NCI-H748 treated with DMSO at 0.1 percent for 48 hours (cell line): ENCODE measurements at regions not wholly inside any gene's neighbourhood (a gene's known extent, or its start where the extent isn't known, plus 50 kb on each side); places are given as distances from the start of the nearest gene placed in this dataset.

Experiments used
- DNase-seq: peaks from one replicate; lab custom pipeline; 2025; lab: John Stamatoyannopoulos, UW

DNA sequence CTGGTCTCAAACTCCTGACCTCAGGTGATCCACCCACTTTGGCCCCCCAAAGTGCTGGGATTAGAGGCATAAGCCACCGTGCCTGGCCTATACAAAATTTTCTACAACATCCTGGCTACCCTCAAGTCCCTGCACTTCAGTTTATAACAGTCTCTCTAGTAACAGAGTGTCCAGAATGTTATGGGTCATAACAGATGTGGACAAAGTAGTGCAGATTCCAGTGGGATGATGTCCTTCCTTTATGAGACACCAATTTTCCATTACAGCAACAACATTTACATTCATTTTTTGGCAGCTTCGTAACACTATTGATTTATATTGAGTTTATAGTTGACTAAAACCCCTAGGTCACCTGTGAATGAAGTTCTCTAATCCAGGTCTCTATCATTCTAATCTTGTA lies 429.4 kb upstream of the PTBP2 start:
- DNase-seq, result no peak

DNA sequence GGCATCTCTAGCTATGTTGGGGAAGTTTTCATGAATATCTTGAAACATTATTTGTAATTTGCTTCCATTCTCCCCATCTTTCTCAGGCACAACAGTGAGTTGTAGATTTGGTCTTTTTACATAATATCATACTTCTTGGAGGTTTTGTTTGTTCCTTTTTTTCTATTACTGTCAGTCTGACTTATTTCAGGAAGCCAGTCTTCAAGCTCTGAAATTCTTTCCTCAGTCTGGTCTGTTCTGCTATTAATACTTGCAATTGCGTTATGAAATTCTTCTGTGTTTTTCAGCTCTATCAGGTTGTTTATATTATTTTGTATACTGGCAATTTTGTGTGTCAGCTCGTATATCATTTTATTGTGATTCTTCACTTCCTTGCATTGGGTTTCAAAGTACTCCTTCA lies 424.6 kb upstream of the PTBP2 start:
- DNase-seq, result no peak

DNA sequence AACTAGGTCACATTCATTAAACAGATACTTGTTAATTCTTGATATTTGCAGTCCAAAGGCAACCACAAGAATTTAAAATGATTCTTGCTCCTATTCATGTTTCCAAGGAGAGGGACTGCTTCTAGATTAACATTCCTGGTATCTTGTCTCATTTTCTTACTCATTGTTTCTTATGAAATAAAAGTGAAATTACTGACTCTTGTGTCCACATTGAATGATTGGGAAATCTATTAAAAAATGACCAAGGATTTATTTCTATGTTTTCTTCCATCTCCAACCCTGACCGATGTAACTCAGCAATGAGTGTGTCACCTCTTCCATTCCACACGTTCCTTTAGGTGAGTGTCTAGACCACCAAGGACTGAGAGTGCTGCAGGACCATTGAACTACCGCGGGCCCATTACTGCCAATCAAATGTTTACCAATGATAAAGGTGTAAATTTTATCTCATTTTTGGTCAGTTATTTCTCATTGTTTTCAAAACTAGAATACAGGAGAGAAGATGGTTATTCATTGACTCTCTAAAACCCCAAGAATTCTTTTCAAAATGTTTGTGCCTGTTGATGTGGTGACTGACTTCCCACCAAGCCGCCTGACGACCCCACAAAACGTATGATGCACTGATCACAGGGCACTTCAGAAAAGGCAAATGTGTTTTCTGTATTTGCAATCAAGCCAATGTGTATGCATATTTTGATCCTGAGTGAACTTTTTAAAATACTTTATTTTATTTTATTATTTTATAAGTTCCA lies 414.6 kb upstream of the PTBP2 start:
- no peak for DNase-seq

DNA sequence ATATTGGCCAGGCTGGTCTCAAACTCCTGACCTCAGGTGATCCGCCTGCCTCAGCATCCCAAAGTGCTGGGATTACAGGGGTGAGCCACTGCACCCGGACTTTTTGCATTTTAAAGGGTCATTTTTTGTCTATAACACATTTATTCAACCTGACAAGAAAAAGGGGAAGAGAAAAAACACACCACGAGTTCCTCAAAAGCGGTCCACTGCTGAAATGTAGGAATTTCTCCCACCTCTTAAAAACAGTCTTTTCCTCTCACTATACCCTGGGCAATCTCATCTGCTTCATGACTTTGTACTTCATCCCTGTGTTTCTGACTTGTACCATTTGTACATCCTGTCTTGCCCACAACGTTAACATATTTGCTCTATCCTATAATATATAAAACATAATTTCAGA lies 413.3 kb upstream of the PTBP2 start:
- no peak for DNase-seq

DNA sequence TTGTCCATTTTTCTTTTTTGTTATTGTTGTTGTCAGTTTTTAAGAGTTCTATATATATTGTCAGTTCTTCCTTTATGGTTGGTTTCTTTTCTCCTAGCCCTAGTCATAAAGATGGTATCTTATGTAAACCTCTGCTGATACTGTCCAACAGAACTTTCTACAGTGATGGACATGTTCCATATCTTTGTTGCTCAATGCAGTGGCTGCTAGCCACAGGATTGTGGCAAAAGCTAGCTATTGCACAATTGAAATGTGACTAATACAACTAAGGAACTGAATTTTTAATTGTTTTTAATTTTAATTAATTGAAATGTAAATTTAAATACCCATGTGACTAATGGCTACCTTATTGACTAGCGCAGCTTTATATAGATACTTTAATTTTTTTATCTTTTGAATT lies 411.8 kb upstream of the PTBP2 start:
- DNase-seq, result no peak

DNA sequence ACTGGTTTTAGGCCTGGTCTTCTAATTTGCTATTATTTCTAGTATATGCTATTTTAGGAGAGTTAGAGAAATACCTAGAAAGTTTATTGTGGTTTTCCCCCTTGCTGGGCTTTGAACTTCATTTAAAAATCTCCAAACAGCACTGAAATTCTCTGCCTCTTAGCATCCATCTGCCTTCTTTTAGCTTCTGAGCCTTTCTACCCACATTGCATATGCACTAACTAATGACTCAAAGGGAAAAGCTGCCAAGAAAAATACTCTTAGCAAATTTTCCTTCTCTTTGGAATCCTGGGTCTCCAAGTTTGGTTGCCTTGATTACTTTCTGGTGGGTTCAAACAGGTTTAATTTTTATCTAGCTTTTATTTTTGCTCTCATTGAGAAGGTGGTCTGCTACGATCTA lies 408.4 kb upstream of the PTBP2 start:
- no peak for DNase-seq

DNA sequence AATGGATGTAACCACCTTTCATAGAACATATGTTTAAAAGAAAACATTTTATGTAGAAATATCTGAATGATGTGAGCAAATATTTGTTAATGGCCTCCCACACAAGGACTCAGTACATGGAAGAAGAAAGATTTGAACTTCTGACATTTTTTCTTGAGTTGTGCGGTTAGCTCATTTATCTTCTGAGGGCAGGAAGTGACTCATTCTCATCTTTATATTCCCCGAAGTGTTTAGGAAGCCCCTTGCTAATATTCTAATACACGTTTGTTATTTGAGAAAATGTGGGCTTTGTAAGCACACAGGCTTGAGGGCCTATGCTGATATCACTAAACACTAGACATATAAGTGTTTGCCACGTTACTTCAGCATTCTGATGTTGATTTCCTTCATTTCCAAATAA lies 392.5 kb upstream of the PTBP2 start:
- no peak for DNase-seq

DNA sequence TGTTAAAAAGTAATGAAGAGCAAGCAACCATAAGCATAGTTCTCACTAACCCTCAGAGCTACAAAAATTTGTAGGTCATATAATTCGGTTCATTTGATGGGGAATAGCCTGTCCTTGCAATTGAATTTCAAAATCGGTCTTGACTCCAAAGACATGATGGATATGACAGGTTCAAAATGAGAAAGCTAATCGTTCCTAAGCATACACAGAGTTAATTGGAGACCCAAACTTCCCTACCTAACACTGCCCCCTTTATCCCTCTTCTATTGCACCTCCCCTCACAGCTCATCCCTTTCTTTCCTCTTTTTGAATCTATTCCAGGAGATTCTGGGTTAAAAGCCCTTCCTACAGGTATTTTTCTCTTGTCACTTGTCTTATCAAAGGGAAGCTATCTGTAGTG lies 390.0 kb upstream of the PTBP2 start:
- DNase-seq, result no peak

DNA sequence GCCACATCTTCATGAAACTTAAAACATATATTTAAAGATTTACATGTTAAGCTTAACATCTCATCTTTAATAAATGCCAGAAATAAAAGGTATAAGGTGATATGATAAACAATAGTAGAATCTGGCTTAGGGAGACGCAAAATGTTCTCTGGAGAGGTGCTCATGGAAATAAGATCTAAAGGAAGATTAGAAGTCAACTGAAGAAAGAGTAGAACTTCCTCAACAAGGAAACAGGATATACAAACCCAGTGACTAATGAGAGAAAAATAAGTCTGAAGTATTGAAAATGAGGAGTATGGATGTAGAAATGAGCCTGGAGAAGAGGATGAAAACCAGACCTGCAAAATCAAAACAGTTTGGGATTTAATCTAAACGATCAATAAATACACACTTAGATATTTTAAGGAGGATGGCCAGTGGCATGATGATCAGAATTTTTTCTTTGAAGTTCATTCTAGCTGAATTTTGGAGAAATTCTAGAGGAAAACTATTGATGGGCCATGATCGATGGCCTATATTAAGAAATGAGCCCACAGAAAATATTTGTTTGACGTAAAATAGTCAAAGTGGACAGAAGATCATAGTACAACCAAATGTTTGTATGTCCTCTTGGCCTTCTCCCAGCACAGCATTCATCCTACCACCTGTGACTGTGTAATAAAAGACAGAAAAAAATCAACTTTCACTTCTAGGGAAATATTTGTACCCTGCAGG lies 387.9 kb upstream of the PTBP2 start:
- no peak for DNase-seq

DNA sequence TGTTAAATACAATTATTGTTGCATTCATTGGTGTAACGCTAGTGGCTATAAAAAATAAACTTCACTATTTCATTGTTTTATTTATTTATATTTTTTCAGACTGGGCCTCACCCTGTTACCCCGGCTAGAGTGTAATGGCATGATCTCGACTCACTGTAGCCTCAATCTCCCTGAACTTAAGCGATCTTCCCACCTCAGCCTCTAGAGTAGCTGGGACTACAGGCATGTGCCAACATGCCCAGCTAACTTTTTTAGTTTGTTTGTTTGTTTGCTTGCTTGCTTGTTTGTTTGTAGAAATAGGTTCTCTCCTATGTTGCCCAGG lies 387.4 kb upstream of the PTBP2 start:
- no peak for DNase-seq

DNA sequence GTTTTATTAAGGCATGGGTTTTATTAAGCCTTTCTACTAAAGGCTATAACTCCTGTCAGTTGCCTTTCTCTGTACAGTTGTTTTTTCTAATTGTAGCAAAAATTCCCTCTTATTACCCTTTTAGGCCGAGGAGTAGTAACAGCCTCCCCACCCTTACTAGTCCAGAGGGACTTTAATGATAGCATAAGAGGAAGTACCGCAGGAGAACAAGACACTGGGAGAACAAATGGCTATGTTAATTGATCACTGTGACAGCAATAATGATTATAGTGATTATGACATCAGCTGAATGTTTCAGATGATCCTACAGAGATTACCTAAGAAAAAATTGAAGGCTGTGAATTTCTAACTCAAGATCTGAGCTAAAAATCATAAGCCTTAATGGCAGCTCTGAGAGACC lies 383.0 kb upstream of the PTBP2 start:
- no peak for DNase-seq

DNA sequence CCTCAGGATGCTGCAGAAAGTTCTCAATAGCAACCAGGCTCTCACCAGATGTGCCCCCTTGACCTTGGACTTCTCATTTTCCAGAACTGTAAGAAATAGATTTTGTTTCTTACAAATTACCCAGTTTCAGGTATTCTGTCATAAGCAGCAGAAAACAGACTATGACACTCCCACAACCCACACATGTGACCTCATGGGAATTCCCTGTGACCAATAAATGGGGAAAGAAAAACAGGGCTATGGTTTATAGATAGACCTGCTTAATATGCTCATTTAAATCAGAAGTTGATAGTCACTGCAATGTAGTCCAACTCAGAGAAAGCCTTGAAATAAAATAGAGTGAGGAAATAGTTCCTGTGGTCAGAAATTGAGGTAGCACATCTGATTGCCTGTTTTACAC lies 380.9 kb upstream of the PTBP2 start:
- no peak for DNase-seq

DNA sequence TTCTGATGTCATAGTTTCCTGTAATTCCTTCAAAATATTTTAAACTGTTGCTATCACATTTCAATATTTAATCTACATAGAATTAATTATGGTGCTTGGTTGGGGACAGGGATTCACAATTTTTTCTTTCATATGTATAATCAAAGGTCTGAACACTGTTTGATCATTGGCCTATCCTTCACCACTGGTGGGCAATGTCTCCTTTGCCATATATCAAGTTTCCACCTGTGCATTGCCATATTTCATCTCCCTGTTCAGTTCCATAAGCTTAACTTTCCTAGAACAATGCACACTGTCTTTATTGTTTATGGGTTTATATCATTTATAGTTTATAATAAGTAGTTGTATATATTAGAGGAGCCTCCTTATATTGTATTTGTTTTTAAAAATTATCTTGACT lies 374.9 kb upstream of the PTBP2 start:
- no peak for DNase-seq

DNA sequence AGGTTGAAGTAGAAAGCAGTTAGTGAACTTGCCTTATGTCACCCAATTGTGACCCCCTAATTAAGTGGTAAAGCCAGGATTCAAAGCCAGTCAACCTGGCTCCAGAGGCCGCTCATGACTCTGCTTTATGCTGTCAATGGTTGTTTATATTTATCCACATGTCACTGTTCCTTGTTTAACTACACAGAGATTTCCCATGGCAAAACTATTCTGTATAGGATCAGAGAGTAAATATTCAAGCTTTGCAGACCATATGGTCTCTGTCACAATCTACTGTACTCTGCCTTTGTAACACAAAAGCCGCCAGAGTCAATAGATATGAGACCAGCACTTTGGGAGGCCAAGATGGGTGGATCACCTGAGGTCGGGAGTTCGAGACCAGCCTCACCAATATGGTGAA lies 371.7 kb upstream of the PTBP2 start:
- no peak for DNase-seq

DNA sequence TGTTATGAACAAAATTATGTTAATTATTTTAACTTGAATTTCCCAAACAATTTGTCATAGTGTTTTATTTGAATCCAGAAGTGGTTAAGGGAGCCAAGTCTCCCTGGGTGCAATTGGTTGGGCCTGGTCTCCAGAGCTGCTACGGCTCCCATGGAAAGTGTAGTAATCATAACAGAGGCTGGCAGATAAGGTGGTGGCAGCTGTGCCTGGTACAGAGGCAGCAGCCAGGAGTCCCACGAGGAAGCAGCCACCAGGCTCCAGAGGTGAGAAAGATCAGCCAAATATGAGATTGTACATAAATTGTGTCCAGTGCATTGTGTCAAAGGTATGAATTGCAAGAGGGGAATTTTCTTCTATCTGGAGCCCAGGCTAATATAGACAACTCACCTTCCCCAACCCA lies 368.9 kb upstream of the PTBP2 start:
- no peak for DNase-seq

DNA sequence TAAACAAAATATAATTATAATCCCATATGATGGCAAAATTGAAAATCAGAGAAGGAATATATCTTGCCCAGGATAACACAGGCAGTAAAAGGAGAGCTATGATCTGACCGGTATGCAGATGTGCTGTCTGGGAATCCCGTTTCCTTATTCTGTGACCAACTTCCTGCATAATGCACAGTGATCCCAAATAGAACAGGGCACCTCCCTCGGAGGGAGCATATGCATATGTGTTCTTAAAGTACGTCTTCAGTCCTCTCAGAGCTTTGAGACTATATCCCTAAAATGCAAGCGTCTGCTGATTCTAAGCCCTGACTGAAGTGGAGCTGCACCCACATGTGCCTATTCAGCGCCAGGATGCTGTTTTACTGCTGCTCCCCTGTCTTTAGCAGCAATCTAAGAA lies 366.1 kb upstream of the PTBP2 start:
- DNase-seq, result no peak

DNA sequence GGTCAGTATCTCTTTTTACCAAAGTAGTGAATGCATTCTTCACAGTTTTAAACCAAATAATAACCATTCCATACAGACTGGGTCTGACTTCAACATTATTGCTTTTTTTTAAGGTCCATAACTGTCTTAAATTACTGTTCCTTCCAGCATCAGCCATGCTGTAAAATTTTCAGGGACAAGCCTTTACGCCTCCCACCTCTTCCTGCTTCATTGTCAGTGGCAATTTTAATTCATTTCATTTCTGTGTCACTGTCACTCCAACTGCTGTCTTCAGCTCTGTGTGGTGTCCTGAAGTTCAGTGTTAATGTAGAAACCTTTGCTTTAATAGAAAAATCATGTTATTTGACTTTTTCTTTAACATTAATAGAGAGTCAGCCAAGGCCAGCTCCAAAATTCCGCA lies 365.6 kb upstream of the PTBP2 start:
- DNase-seq, result no peak

DNA sequence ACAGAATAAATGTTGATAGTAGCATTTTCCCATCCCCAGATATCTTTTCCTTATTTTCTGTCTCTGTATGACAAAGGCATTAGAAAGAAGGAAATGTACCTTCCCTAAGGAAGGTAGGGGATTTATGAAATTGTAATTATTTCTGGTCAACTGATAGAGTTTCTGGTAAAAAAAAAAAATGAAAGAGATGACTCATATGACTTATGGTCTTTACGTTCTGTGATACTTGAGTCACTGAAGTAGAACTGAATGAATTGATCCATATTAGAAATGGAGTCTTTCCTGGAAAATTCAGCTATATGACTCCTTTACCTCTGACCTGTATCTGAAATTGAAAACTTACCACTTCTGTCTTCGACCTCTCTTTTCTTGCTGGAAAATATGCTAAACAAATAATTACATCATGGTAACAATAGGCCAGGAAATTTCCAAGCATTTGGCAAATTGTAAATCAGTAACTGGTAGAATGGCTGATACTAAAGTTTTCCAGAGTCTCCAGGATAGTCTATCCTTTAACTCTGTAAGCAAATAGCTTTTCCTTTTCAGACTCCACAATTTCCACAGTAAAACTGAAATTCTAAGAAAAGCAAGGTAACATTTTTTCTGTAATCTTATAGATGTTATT lies 364.3 kb upstream of the PTBP2 start:
- DNase-seq, result no peak

DNA sequence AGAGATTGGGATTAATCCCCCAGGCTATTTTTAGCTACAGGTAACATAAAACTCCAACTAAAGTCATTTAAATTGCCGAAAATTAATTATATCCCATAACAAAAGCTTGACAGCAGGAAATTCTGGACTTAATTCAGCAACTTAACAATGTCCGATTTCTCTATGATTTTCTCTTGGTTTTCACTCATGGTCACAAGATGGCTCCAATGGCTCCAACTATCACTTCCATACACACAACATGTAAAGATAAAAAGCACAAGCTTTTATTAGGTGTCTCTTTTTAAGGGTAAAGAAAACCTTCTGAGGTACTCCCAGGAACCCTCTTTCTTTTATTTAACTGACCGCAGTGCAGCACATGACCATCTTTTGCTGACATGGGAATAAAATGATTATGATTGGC lies 363.5 kb upstream of the PTBP2 start:
- DNase-seq, result no peak

DNA sequence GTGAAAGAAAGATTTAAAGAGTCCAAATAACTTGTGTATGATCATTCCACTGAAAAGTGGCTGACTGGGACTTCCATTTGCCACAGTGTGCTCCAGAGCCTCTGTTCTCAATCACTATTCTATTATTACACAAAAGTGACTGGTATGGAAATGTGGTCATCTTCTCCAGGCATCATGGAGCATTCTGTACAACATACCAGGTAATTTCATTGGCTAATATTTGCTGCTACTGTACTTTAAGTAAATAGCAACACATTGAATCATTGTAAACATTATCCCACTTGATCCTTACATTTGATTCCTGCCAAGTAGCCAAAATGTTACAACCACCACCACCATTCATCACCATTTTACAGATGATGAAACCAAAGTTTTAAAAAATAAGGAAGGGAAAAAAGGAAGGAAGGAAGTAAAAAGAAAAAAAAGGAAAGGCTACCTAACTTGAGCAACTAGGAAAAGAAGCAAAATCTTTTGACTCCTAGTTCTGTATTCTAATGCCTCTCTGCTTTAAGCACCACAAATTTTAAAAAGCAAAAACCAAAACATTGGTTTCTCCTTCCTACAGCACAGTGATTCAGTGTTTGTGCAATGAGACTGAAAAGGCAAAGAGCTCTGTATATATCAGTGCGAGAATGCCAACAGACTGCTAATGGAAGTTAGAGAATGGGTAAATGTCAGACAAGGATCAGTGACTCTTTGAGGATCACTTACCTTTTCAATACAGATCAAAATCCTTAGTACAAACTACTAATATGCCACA lies 361.4 kb upstream of the PTBP2 start:
- DNase-seq, result no peak

DNA sequence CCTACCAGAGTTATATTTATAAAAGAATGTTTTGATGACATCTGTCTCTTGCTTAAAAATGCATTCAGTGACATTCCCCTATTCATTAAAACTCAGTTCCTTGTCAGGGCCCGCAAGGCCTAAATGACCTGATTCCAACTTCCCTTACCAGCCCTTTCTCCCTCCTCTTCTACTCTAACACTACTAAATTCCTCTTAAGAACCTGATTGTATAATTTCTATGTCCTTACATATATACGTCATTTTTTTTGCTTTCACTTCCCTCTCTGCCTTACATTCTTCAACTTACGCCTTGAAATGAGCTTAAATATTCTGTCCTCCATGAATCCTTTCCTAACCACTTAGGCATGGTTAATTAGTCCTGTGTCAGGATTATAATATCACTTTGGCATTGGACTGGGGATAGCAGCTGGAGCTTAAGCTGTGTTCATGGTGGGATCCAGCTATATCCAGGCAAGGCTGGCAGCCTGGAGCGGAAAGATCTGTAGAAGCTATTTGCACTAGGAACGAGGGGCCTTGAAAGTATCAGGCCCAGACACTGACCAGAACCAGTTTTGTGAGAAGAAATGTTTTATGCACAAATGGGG lies 360.2 kb upstream of the PTBP2 start:
- DNase-seq, result no peak

DNA sequence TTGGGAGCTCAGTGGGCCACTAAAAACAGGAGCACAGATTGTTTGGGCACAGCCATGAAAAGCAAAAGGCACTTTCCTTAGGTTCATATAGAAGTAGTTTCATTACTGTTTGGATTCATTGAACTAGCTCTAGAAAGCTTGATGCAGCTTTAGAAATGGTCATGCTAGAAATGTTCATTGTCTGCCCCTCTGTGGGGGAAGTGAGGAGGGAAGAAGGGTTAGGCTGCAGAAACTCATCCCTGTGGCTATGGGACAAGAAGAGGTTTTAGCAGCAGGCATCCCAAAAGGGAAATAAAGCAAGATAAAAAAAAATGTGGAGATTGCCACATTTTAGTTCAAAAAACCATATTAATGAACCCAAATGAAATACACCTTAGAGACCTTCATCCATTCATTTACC lies 359.6 kb upstream of the PTBP2 start:
- DNase-seq, result no peak

DNA sequence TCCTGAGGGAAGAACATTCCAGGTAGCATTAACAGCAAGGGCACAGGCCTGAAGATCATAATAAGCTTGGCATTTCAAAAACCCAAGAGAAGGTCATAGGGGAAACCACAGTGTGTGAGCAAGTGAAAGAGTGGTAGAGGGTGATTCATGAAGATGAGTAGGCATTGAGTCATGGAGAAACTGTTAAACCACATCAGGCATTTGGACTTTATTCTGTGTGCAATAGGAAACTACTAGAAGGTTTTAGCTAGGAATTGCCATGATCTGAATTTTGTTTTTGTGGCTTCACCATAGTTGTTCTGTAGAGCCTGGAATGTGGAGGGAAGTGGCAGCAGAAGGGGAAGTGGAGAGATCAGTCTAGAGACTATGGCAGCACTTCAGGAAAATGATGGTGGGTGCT lies 359.0 kb upstream of the PTBP2 start:
- DNase-seq, result no peak
